ENCODE measurements at regions not wholly inside any gene's neighbourhood (a gene's known extent, or its start where the extent isn't known, plus 50 kb on each side); places are given as distances from the start of the nearest gene placed in this dataset.
"Not testable (repeated sequence)": the region's sequence is repeated elsewhere in the genome, so short reads cannot be mapped to it uniquely, and the experiment has no call there.

- TF ChIP-seq POLR2A, CTCF, POLR2AphosphoS5 (IDR thresholded peaks at IDR 0.05): not testable (repeated sequence)
Measured at GRCh38 chr14:19303844-19304243, 130.3 kb downstream of the POTEG start.

Data from prostate gland (tissue), 2 donors.